ENCODE measurements at regions not wholly inside any gene's neighbourhood (a gene's known extent, or its start where the extent isn't known, plus 50 kb on each side); places are given as distances from the start of the nearest gene placed in this dataset.

DNA sequence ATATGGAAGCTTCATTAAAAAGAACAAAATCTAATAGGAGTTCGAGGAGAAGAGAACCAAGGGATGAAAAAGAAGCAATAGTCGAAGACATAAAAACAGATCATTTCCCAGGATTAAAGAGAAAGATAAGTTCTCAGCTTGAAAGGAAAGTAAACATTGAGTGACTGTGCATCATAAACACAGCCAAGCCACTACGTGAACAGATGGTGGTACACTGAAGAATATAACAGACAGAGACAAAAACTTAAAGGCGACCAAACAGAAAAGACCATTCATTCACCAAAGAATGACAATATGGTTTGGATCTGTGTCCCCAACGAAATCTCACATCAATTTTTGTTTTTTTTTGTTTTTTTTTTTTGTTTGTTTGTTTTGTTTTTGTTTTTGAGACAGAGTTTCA is 210.8 kb upstream of the LINGO1 start:
- no peaks in the 10 kb centered on the region for H3K9me3 ChIP-seq (ENCODE audit: control insufficient read depth in 2 of 3, insufficient read depth in 1 of 3, low read length in 3 of 3)
- intact Hi-C loops (cut with DNase I): no loop called here
- TF ChIP-seq, protein P1, sequence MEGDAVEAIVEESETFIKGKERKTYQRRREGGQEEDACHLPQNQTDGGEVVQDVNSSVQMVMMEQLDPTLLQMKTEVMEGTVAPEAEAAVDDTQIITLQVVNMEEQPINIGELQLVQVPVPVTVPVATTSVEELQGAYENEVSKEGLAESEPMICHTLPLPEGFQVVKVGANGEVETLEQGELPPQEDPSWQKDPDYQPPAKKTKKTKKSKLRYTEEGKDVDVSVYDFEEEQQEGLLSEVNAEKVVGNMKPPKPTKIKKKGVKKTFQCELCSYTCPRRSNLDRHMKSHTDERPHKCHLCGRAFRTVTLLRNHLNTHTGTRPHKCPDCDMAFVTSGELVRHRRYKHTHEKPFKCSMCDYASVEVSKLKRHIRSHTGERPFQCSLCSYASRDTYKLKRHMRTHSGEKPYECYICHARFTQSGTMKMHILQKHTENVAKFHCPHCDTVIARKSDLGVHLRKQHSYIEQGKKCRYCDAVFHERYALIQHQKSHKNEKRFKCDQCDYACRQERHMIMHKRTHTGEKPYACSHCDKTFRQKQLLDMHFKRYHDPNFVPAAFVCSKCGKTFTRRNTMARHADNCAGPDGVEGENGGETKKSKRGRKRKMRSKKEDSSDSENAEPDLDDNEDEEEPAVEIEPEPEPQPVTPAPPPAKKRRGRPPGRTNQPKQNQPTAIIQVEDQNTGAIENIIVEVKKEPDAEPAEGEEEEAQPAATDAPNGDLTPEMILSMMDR (IDR thresholded peaks at IDR 0.05; ENCODE audit: borderline replicate concordance, extremely low read depth, insufficient read depth): no peak
- no peak overlapping the region for H3K9ac ChIP-seq (ENCODE audit: low read length in 3 of 3)
- no peaks in the 10 kb centered on the region for H3K36me3 ChIP-seq (ENCODE audit: control insufficient read depth in 2 of 3, insufficient read depth in 3 of 3, low read length in 3 of 3)
- FAIRE-seq (no peak), DNase-seq (no peak)
- H3K4me1 ChIP-seq (ENCODE audit: control insufficient read depth in 2 of 3, insufficient read depth in 2 of 3, low read depth in 1 of 3, low read length in 3 of 3): no peaks in the 10 kb centered on the region
- H3K27me3 ChIP-seq (ENCODE audit: control insufficient read depth, insufficient read depth, low read length): no peaks in the 10 kb centered on the region
- no peak overlapping the region for H3K27ac ChIP-seq (ENCODE audit: low read depth in 2 of 2, low read length in 2 of 2)
- no peak overlapping the region for H3K4me3 ChIP-seq (ENCODE audit: low read length in 3 of 3)

DNA sequence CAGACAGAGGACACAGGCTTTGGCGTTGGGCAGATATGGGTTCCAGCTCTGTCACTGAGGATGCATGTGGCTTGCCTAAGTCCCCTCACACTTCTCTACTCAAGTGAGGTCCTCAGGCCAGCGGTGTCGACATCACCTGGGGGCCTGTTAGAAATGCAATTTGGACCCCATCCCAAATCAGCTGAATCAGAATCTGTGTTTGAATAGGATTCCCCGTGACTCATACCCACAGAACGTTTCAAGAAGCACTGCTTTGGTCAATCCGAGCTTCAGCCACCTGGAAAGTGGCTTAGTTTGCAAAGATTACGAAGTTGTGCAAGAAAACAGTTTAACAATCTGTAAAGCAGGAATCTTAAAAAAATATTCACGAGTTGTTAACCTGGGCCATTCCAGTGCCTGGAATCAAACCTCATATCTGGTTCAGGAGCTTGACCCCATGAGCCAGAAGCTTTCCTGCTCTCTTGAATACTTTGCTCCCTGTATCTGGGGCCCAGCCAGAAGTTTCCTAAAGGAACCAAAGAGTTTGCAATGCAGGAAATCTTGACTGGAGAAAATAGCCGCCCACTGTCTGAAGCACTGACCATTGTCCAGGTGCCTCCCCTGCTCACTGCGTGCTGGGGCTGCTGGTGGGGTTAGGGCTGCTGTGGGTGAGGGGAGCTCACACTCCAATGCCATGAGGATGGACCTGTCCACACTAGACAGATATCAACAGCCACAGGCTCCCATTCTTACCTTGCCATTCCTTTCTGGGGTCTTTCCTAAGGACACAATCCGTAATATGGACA is 208.5 kb upstream of the LINGO1 start:
- H3K9ac ChIP-seq (ENCODE audit: low read length in 3 of 3): no peak overlapping the region
- no peaks in the 10 kb centered on the region for H3K36me3 ChIP-seq (ENCODE audit: control insufficient read depth in 2 of 3, insufficient read depth in 3 of 3, low read length in 3 of 3)
- FAIRE-seq (no peak), DNase-seq (peak in 2 of 5 donors; percentile 27 to 41)
- intact Hi-C loops (cut with DNase I): no loop called here
- H3K4me3 ChIP-seq (ENCODE audit: low read length in 3 of 3): no peak overlapping the region
- no peaks in the 10 kb centered on the region for H3K27me3 ChIP-seq (ENCODE audit: control insufficient read depth, insufficient read depth, low read length)
- TF ChIP-seq, protein P1 (IDR thresholded peaks at IDR 0.05; ENCODE audit: borderline replicate concordance, extremely low read depth, insufficient read depth): no peak
- no peaks in the 10 kb centered on the region for H3K4me1 ChIP-seq (ENCODE audit: control insufficient read depth in 2 of 3, insufficient read depth in 2 of 3, low read depth in 1 of 3, low read length in 3 of 3)
- no peaks in the 10 kb centered on the region for H3K9me3 ChIP-seq (ENCODE audit: control insufficient read depth in 2 of 3, insufficient read depth in 1 of 3, low read length in 3 of 3)
- no peak overlapping the region for H3K27ac ChIP-seq (ENCODE audit: low read depth in 2 of 2, low read length in 2 of 2)

DNA sequence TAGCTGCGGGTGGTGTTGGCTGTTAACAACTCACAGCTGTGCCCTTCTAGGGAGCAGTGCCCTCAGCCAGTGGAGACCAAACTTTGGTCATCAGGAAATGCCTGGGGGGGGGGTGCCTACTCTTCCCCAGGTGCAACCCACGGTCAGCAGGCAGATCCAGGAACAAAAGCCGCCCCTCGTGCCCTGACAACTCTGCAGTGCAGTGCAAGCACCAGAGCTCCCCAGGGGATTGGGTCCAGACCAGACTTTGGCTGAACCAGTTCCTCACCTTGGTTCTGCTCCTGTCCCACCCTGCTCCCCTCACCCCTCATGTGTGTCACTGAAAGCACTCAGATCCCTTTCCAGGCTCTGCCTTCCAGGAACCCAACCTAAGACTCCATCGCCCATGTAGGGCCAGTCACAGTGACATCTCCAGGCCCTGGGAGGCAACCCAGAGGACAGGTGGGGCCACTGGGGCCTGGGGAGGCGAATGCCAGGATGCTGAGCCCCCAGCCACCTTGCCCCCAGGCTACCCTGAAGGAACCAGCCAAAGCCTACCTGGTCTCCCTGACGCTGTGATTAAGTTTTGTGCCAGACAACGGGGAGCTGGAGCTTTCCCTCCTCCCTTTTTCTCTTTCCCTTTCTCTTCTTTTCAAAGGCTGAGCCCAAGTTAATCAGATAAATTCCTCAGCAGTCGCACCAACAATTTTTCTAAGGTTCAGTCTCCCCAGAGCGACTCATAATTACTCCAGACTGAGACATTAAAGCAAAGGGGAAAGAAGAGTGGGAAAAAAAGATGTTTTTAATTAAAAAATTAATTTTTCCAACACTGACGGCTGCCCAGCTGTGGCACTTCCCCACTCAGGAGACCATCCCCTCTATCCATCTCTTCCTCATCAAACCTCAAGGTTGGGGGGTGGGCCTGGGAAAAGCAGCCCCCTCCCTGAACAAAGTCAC is 207.5 kb upstream of the LINGO1 start:
- no peak overlapping the region for H3K27ac ChIP-seq (ENCODE audit: low read depth in 2 of 2, low read length in 2 of 2)
- H3K36me3 ChIP-seq (ENCODE audit: control insufficient read depth in 2 of 3, insufficient read depth in 3 of 3, low read length in 3 of 3): no peaks in the 10 kb centered on the region
- TF ChIP-seq, protein P1 (IDR thresholded peaks at IDR 0.05; ENCODE audit: borderline replicate concordance, extremely low read depth, insufficient read depth): no peak
- H3K4me3 ChIP-seq (ENCODE audit: low read length in 3 of 3): no peak overlapping the region
- no peak overlapping the region for H3K9ac ChIP-seq (ENCODE audit: low read length in 3 of 3)
- no peaks in the 10 kb centered on the region for H3K9me3 ChIP-seq (ENCODE audit: control insufficient read depth in 2 of 3, insufficient read depth in 1 of 3, low read length in 3 of 3)
- intact Hi-C loops (cut with DNase I): no loop called here
- DNase-seq (peak in 1 of 5 donors; percentile 61), FAIRE-seq (no peak)
- no peaks in the 10 kb centered on the region for H3K4me1 ChIP-seq (ENCODE audit: control insufficient read depth in 2 of 3, insufficient read depth in 2 of 3, low read depth in 1 of 3, low read length in 3 of 3)
- no peaks in the 10 kb centered on the region for H3K27me3 ChIP-seq (ENCODE audit: control insufficient read depth, insufficient read depth, low read length)

All from kidney (tissue), 13 donors.